ENCODE measurements at regions not wholly inside any gene's neighbourhood (a gene's known extent, or its start where the extent isn't known, plus 50 kb on each side); places are given as distances from the start of the nearest gene placed in this dataset.

DNA sequence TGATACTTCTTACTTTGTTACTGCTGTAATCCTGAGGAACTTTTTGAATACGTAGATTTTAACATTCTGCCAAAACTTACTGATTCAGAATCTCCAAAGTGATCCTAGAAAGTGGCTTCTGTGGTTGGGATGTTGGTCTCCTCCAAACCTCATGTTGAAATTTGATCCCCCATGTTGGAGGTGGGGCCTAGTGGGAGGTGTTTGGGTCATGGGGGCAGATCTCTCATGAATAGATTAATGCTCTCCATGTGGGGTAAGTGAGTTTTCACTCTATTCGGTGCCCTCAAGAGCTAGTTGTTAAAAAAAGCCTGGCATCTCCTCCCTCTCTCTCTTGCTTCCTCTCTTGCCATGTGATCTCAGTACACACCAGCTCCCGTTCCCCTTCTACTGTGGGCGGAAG, 329.9 kb downstream of the HRH4 start:
- Histone ChIP-seq H2AK5ac (ENCODE audit: low read depth, low read length) (no peak overlapping the region), H2BK120ac (replicated peaks; ENCODE audit: low read depth, low read length) (no peak overlapping the region), H3K79me1 (ENCODE audit: low read depth, low read length) (no peaks in the 10 kb centered on the region; the same call in 1 of the 2 replicates), H3K23me2 (ENCODE audit: low read depth, low read length) (no peaks in the 10 kb centered on the region), H3K23ac (ENCODE audit: insufficient read length) (no peak overlapping the region), H4K91ac (replicated peaks; ENCODE audit: insufficient read length, low read length) (no peak overlapping the region), H4K8ac (ENCODE audit: extremely low read depth, insufficient read depth, low read length) (no peak overlapping the region), H3K4me2 (ENCODE audit: insufficient read depth in 1 of 2, low read depth in 2 of 2, low read length in 2 of 2) (no peak overlapping the region), H3K14ac (ENCODE audit: insufficient read length) (no peak overlapping the region), H3K4ac (replicated peaks; ENCODE audit: insufficient read length, low read depth, low read length) (no peak overlapping the region), H2BK12ac (ENCODE audit: low read depth, low read length) (no peak overlapping the region), H2BK15ac (ENCODE audit: low read length) (no peak overlapping the region), H3K79me2 (ENCODE audit: control insufficient read depth in 1 of 2, insufficient read depth in 2 of 2, low read length in 2 of 2) (no peaks in the 10 kb centered on the region), H3K18ac (ENCODE audit: extremely low read depth, low read length) (no peak overlapping the region), H3K27me3 (replicated peaks in 1 of 4; ENCODE audit: control insufficient read depth in 3 of 4, extremely low read depth in 1 of 4, insufficient read depth in 3 of 4, low read length in 3 of 4) (no peaks in the 10 kb centered on the region), H3K4me3 (ENCODE audit: extremely low read depth in 1 of 4, insufficient read depth in 2 of 4, low read depth in 3 of 4, low read length in 4 of 4) (no peak overlapping the region), H3K9me3 (ENCODE audit: insufficient read depth in 2 of 2, low read depth in 1 of 2, low read length in 1 of 2) (no peaks in the 10 kb centered on the region), H3K27ac (ENCODE audit: low read depth, low read length) (no peak overlapping the region), H2AFZ (ENCODE audit: low read length) (no peak overlapping the region), H3K9ac (replicated peaks in 1 of 4; ENCODE audit: extremely low read depth in 1 of 4, low read depth in 3 of 4, low read length in 3 of 4) (no peak overlapping the region), H2BK5ac (ENCODE audit: low read depth, low read length) (no peak overlapping the region), H4K20me1 (replicated peaks in 1 of 2; ENCODE audit: control insufficient read depth in 1 of 2, insufficient read depth in 2 of 2, low read length in 2 of 2) (no peaks in the 10 kb centered on the region), H3K56ac (replicated peaks; ENCODE audit: insufficient read length, low read depth, low read length) (no peak overlapping the region), H4K5ac (ENCODE audit: insufficient read length, low read depth, low read length) (no peak overlapping the region), H3K36me3 (ENCODE audit: control insufficient read depth in 2 of 4, insufficient read depth in 4 of 4, low read length in 3 of 4) (no peaks in the 10 kb centered on the region), H2BK20ac (ENCODE audit: low read length) (no peak overlapping the region), H3K4me1 (replicated peaks in 1 of 4; ENCODE audit: control insufficient read depth in 3 of 4, insufficient read depth in 4 of 4, low read length in 3 of 4) (peaks cover 3 to 8% (median 8%) of the 10 kb centered on the region in 4 experiments; a peak in 6 of 7 replicates)
- TF ChIP-seq EZH2 (IDR thresholded peaks at IDR 0.05; ENCODE audit: low read depth, low read length, severe bottlenecking) (no peak), POLR2AphosphoS5 (IDR thresholded peaks at IDR 0.05; ENCODE audit: low read depth, low read length) (no peak), KDM1A (IDR thresholded peaks at IDR 0.05; ENCODE audit: borderline replicate concordance, low read length) (no peak)
- FAIRE-seq (no peak), DNase-seq (ENCODE audit: low read depth in 1 of 2, low spot score in 2 of 2) (no peak)
- 82% methylated on average over 4 of the region's 4 CpGs; no CpG with 5 or more reads in 1 of the 2 experiments for WGBS, 2 experiments (ENCODE audit: extremely low coverage in 1 of 2, insufficient coverage in 1 of 2, insufficient read length in 1 of 2, insufficient replicate concordance in 2 of 2, low coverage in 1 of 2, low lambda C conversion rate in 2 of 2, missing lambda C conversion rate in 1 of 2)
- ChIA-PET CTCF (ENCODE audit: partially characterized antibody) (interaction anchor here (1.1 kb wide), 1 partner anchor 11 kb away, joined by 3 read pairs; no protein-coding TSS in a partner anchor), POLR2A (ENCODE audit: partially characterized antibody) (interaction anchor here (1.3 kb wide), 1 partner anchor 9 kb away, joined by 3 read pairs; no protein-coding TSS in a partner anchor)
